HG03108 (cell line): ENCODE measurements at regions not wholly inside any gene's neighbourhood (a gene's known extent, or its start where the extent isn't known, plus 50 kb on each side); places are given as distances from the start of the nearest gene placed in this dataset.
A peak's percentile ranks its signal among the peaks of the same experiment; 100 is the strongest.

Experiments
- ATAC-seq: cut with Tn5 transposase; IDR thresholded peaks from one replicate; pipeline ENCODE4 v1.9.1; 2021; ENCODE audit warnings: moderate library complexity; ENCODE audit not compliant: unreplicated experiment

GRCh38 chr6:83792846-83793245 is 60.3 kb upstream of the RIPPLY2 start:
- no peak for ATAC-seq

- no peak for ATAC-seq
Observed at GRCh38 chr6:83781506-83781905, 71.7 kb upstream of the RIPPLY2 start.

DNA sequence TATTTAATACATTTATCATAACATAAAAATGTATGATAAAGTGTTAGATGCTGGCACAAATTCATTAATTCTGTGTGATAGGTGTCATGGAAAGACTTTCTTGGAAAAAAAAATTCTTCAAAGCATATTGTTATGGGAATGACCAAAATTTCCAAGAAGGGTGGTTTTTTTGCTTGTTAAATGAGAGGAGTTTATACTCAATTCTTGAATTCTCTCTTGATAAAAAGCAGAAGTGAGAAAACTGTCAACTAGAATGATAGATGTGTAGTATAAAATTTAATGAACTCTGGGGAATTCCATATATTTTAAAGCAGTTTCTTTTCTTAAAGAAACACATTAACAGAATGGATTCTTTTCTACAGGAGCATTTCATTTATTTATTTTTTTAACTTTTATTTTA is 62.0 kb upstream of the SNAP91 start:
- peak; percentile 63 for ATAC-seq

GRCh38 chr6:83769413-83769812 is 60.5 kb upstream of the SNAP91 start:
- no peak for ATAC-seq

DNA sequence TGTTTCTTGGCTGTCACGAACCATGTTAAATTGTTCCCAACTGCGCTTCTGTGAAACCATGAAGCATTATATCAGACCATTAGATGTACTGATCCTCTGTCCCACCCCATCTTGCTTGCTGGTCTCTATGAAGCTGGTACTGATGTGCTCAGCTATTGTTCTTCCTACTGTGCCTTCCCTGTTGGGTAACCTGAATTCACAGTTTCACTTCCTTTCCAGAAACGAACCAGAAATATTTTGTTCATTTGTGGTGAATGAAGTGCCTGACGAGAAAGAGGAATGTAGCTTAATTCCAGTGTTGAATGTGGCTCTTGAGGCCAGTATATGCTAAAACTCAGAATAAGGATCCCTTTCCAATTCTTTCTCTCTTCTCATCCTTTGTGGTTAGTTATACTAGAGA is 58.1 kb upstream of the SNAP91 start:
- ATAC-seq: no peak
